HUDEP-2 (cell line): ENCODE measurements at regions not wholly inside any gene's neighbourhood (a gene's known extent, or its start where the extent isn't known, plus 50 kb on each side); places are given as distances from the start of the nearest gene placed in this dataset.

ENCODE experiments used
- DNase-seq, 76 experiments: peaks; one replicate each; lab custom pipeline; 2025; ENCODE audit not compliant: unreplicated experiment in 76 of 76; lab: John Stamatoyannopoulos, UW

- no peak for DNase-seq
Measured at GRCh38 chr2:19810148-19810547, 91.6 kb downstream of the TTC32 start.

DNA sequence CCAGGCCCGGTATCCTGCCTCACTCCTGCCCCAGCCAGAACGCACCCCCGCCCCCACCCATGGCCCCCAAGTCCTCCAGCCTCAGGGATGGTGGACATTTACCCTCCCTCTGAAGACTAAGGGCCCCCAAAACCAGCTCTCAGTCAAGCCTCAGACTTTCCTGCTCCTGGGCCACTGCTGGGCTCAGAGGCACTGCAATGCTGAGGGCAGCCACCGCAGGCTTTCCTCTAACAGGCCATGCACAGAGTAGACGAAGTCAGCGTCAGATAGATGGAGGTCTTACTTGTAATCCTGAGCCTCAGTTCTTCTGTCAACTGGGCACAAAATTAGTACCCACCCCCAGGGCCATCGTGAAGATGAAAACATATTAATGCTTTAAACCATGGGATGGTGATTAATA is 92.6 kb downstream of the TTC32 start:
- no peak for DNase-seq

GRCh38 chr2:19807866-19808265 is 93.9 kb downstream of the TTC32 start:
- no peak for DNase-seq

GRCh38 chr2:19807346-19807745 is 94.4 kb downstream of the TTC32 start:
- DNase-seq = no peak

GRCh38 chr2:19806591-19806990 is 95.2 kb downstream of the TTC32 start:
- no peak for DNase-seq

DNA sequence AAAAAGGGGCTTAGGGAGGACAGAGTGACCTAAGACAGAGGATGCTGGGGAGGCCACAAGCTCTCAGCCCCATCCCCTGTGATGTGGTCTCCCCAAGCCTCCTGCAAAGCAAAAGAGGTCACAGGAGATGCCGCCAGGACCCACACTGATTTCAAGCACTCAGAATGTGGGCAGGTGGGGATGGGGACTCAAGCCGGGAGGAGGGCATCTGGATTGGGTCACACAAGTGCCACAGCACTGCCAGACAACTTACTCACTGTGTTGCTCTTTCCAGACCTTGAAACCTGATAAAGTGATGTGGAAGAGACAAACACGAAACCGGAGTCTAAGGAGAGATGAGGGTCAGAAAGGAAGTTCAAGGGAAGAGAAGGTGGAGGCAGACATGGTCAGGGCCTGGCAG is 95.7 kb downstream of the TTC32 start:
- no peak for DNase-seq

- DNase-seq = no peak
Measured at GRCh38 chr2:19805266-19805665, 96.5 kb downstream of the TTC32 start.

- no peak for DNase-seq
Measured at GRCh38 chr2:19804639-19805260, 97.0 kb downstream of the TTC32 start.

DNA sequence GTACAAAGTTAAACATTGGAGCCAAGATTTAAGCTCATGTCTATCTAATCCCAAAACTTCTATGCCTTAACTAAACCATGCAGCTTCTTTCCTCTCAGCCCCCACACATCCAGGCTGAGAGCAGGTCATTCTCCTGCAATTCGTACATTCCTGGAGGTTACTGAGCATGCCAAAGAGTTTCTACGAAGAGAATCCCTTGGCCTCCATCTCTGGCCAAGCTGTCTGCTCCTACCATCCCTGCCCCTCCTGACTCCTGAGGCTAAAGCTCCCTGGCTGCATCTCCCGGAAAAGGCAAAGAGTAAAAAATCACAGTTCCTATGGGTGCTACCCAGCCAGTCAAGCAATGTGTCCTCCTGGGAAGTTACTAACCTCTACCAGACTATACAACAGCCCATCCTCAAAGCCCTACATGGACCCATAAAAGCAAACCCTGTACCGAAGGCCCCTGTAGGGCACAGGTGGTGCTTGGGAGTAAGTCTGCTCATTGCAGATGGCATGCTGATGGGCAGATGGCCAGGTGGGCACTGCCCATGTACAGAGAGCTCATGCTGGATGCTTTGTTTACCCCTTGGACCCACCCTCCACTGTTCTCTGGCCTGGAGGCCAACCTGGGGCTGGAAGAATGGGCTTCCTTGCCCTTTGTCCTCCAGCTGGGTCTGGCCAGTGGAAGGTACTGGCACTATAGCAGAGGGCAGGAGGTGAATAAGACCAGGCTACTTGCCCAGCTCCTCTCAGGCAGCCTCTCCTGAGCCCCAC is 99.5 kb downstream of the TTC32 start:
- no peak for DNase-seq

GRCh38 chr2:19801367-19802080 is 100.3 kb downstream of the TTC32 start:
- peak in 17 of 76 experiments; percentile 2 to 59 (median 23) for DNase-seq

GRCh38 chr2:19800796-19801195 is 101.0 kb downstream of the TTC32 start:
- no peak for DNase-seq

GRCh38 chr2:19799881-19800780 is 101.7 kb downstream of the TTC32 start:
- no peak for DNase-seq

DNA sequence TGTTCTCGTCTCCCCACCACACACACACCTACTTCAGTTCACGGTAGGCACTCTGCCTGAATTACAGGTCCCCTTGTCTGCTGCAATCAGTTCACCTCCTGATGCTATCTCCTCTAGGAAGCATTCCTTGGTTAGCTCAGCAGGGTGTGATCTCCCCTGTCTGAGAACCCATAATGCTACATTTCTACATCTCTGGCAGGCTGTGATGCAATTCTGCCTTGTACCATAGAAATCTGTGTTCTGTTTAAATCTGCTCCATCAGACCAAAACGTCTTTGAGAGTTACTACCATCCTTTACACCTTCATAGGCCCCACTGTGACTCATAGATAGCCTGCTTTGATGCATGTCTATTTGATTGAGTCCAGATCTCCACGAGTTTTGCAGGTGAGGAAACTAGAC is 103.9 kb downstream of the TTC32 start:
- no peak for DNase-seq

- DNase-seq = no peak
Measured at GRCh38 chr2:19797243-19797810, 104.5 kb downstream of the TTC32 start.

GRCh38 chr2:19796035-19796695 is 105.6 kb downstream of the TTC32 start:
- DNase-seq = no peak

- DNase-seq = no peak
Measured at GRCh38 chr2:19793132-19793750, 108.5 kb downstream of the TTC32 start.

- no peak for DNase-seq
Measured at GRCh38 chr2:19790291-19790690, 111.5 kb downstream of the TTC32 start.

DNA sequence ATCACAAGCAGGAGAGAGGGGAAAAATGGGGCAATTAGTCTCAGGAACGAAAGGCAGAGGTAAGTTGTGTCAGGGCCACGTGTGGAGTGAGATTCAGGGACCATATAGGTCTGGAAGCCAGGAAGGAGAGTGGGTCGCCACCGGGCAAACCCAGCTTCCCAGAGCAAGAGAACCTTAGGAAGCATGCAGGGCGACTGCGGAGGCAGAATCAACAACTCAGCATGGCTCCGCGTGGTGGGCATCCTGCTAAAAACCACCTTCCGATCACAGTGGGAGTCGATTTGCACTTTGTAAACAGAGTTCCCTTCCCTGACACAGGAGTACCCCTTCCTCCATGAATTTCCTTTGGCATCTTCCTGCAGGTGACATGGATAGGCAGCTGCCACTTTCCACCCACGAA is 114.6 kb downstream of the TTC32 start:
- no peak for DNase-seq

DNA sequence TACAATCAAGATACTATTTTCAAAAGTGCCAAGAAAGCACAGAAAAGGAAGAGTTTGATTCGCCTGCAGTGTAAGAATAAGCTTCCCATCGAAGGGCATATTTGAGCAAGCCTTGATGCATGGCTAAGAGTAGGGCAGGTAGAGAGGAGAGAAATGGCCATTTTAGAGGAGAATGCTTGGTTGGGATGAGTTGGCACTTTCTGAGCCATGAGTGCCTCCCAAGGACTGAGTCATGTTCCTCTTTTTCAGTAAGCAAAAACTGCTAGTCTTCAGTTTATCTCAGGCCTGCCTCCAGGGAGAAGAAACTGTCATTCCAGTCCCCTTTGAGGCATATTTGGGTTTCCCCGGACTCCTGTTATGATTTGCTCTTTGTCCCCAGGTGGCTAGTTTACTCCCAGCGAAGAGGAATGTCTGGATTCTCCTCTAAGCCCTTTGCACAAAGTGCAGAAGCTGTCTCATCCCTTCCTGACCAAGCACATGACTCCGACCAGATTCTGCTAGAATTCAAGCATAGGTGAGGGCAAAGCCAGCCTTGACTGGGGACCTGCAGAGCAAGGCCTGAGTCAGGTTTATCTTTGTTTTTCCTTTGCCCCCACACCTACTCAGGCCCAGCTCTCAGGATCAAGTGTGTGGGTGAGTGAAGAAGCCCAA is 115.2 kb downstream of the TTC32 start:
- peak in 13 of 76 experiments; percentile 4 to 24 (median 11) for DNase-seq
